ENCODE measurements at regions not wholly inside any gene's neighbourhood (a gene's known extent, or its start where the extent isn't known, plus 50 kb on each side); places are given as distances from the start of the nearest gene placed in this dataset.

DNA sequence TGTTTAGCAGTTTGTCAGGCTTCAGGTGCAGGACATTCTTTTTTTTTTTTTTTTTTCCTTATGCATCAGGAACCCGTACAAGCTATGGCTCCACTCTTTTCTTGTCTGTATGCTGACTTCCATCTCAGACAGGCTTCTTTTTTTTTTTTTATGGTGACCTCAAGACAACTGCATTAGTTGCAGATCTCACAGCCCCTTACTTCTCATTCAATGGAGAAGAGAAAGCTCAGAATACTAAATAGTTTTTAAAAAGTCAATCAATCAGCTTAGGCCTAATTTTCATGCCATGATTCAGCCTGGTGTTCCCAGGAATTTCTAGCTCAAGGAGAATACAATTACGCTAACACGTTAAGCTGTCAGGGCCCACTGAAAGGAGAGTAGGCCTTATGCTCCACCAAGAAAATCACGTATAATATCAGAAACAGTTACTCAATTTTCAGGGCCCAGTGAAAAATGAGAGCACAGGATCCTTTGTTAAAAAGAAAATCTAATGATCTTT is 1596.0 kb upstream of the MIR17HG start:
- TF ChIP-seq CHD2 (IDR thresholded peaks at IDR 0.05; ENCODE audit: low read length, partially characterized antibody) (no peak), MAFK (IDR thresholded peaks at IDR 0.05; ENCODE audit: partially characterized antibody) (no peak), RAD21 (conservative IDR thresholded peaks at IDR 0.05 in 1 of 2, IDR thresholded peaks at IDR 0.05 in 1 of 2) (no peak), EP300 (IDR thresholded peaks at IDR 0.05) (no peak), JUNB (IDR thresholded peaks at IDR 0.05) (no peak), BHLHE40 (IDR thresholded peaks at IDR 0.05; ENCODE audit: low read depth, low read length) (no peak), CHD4 (IDR thresholded peaks at IDR 0.05; ENCODE audit: borderline replicate concordance) (no peak), SREBF2 (IDR thresholded peaks at IDR 0.05) (no peak), KDM1A (IDR thresholded peaks at IDR 0.05; ENCODE audit: low read depth) (no peak)
- TF ChIP-seq, protein P1, sequence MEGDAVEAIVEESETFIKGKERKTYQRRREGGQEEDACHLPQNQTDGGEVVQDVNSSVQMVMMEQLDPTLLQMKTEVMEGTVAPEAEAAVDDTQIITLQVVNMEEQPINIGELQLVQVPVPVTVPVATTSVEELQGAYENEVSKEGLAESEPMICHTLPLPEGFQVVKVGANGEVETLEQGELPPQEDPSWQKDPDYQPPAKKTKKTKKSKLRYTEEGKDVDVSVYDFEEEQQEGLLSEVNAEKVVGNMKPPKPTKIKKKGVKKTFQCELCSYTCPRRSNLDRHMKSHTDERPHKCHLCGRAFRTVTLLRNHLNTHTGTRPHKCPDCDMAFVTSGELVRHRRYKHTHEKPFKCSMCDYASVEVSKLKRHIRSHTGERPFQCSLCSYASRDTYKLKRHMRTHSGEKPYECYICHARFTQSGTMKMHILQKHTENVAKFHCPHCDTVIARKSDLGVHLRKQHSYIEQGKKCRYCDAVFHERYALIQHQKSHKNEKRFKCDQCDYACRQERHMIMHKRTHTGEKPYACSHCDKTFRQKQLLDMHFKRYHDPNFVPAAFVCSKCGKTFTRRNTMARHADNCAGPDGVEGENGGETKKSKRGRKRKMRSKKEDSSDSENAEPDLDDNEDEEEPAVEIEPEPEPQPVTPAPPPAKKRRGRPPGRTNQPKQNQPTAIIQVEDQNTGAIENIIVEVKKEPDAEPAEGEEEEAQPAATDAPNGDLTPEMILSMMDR (IDR thresholded peaks at IDR 0.05) = no peak
- TF ChIP-seq, protein P2, sequence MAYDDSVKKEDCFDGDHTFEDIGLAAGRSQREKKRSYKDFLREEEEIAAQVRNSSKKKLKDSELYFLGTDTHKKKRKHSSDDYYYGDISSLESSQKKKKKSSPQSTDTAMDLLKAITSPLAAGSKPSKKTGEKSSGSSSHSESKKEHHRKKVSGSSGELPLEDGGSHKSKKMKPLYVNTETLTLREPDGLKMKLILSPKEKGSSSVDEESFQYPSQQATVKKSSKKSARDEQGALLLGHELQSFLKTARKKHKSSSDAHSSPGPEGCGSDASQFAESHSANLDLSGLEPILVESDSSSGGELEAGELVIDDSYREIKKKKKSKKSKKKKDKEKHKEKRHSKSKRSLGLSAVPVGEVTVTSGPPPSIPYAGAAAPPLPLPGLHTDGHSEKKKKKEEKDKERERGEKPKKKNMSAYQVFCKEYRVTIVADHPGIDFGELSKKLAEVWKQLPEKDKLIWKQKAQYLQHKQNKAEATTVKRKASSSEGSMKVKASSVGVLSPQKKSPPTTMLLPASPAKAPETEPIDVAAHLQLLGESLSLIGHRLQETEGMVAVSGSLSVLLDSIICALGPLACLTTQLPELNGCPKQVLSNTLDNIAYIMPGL (CRISPR knock-in tag; IDR thresholded peaks at IDR 0.05; ENCODE audit: borderline replicate concordance) = no peak
- TF ChIP-seq, protein P3, sequence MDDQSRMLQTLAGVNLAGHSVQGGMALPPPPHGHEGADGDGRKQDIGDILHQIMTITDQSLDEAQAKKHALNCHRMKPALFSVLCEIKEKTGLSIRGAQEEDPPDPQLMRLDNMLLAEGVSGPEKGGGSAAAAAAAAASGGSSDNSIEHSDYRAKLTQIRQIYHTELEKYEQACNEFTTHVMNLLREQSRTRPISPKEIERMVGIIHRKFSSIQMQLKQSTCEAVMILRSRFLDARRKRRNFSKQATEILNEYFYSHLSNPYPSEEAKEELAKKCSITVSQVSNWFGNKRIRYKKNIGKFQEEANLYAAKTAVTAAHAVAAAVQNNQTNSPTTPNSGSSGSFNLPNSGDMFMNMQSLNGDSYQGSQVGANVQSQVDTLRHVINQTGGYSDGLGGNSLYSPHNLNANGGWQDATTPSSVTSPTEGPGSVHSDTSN (IDR thresholded peaks at IDR 0.05) = no peak
- TF ChIP-seq, protein P4, sequence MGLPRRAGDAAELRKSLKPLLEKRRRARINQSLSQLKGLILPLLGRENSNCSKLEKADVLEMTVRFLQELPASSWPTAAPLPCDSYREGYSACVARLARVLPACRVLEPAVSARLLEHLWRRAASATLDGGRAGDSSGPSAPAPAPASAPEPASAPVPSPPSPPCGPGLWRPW (IDR thresholded peaks at IDR 0.05) = no peak
- TF ChIP-seq, protein P5, sequence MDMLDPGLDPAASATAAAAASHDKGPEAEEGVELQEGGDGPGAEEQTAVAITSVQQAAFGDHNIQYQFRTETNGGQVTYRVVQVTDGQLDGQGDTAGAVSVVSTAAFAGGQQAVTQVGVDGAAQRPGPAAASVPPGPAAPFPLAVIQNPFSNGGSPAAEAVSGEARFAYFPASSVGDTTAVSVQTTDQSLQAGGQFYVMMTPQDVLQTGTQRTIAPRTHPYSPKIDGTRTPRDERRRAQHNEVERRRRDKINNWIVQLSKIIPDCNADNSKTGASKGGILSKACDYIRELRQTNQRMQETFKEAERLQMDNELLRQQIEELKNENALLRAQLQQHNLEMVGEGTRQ (IDR thresholded peaks at IDR 0.05) = no peak
